ENCODE measurements at regions not wholly inside any gene's neighbourhood (a gene's known extent, or its start where the extent isn't known, plus 50 kb on each side); places are given as distances from the start of the nearest gene placed in this dataset.

GRCh38 chr13:22427783-22428182, 753.0 kb upstream of the SGCG start:
- 66 to 93% methylated on average over 2 to 6 of the region's 6 CpGs for WGBS, 2 donors (ENCODE audit: low coverage in 1 of 2)
- Histone ChIP-seq H3K4me3 (no peak overlapping the region), H3K27me3 (no peaks in the 10 kb centered on the region), H3K36me3 (no peaks in the 10 kb centered on the region), H3K27ac (no peak overlapping the region), H3K4me1 (no peaks in the 10 kb centered on the region), H3K9me3 (no peaks in the 10 kb centered on the region)
- no peak for ATAC-seq
- TF ChIP-seq EP300 (IDR thresholded peaks at IDR 0.05) (no peak), POLR2AphosphoS5 (IDR thresholded peaks at IDR 0.05) (no peak), POLR2A (IDR thresholded peaks at IDR 0.05) (no peak), CTCF (IDR thresholded peaks at IDR 0.05) (no peak)

- no peak for ATAC-seq
- Histone ChIP-seq H3K27ac (no peak overlapping the region), H3K27me3 (no peaks in the 10 kb centered on the region), H3K4me1 (no peaks in the 10 kb centered on the region), H3K36me3 (no peaks in the 10 kb centered on the region), H3K9me3 (no peaks in the 10 kb centered on the region), H3K4me3 (no peak overlapping the region)
- TF ChIP-seq POLR2AphosphoS5 (IDR thresholded peaks at IDR 0.05) (no peak), EP300 (IDR thresholded peaks at IDR 0.05) (no peak), POLR2A (IDR thresholded peaks at IDR 0.05) (no peak), CTCF (IDR thresholded peaks at IDR 0.05) (no peak)
- 44 to 67% methylated on average over 6 to 10 of the region's 10 CpGs for WGBS, 2 donors (ENCODE audit: low coverage in 1 of 2)
Measured at GRCh38 chr13:22428188-22428828, 752.5 kb upstream of the SGCG start.

GRCh38 chr13:22432690-22433089, 748.1 kb upstream of the SGCG start:
- ATAC-seq = no peak
- no peak overlapping the region for H3K27ac ChIP-seq
- H3K4me1 ChIP-seq = no peaks in the 10 kb centered on the region
- TF ChIP-seq EP300 (IDR thresholded peaks at IDR 0.05) (no peak), POLR2AphosphoS5 (IDR thresholded peaks at IDR 0.05) (no peak), POLR2A (IDR thresholded peaks at IDR 0.05) (no peak), CTCF (IDR thresholded peaks at IDR 0.05) (no peak)
- H3K27me3 ChIP-seq = no peaks in the 10 kb centered on the region
- H3K4me3 ChIP-seq = no peak overlapping the region
- no peaks in the 10 kb centered on the region for H3K36me3 ChIP-seq
- no peaks in the 10 kb centered on the region for H3K9me3 ChIP-seq

- WGBS, 2 donors (ENCODE audit: low coverage in 1 of 2) = 41 to 55% methylated on average over 7 of the region's 7 CpGs
- Histone ChIP-seq H3K9me3 (no peaks in the 10 kb centered on the region), H3K27me3 (no peaks in the 10 kb centered on the region), H3K4me1 (no peaks in the 10 kb centered on the region), H3K27ac (no peak overlapping the region), H3K36me3 (no peaks in the 10 kb centered on the region), H3K4me3 (no peak overlapping the region)
- no peak for ATAC-seq
- TF ChIP-seq EP300 (IDR thresholded peaks at IDR 0.05) (no peak), POLR2A (IDR thresholded peaks at IDR 0.05) (no peak), POLR2AphosphoS5 (IDR thresholded peaks at IDR 0.05) (no peak), CTCF (IDR thresholded peaks at IDR 0.05) (no peak)
Measured at GRCh38 chr13:22447132-22447886, 733.5 kb upstream of the SGCG start.

GRCh38 chr13:22449251-22449650, 731.5 kb upstream of the SGCG start:
- TF ChIP-seq POLR2A (IDR thresholded peaks at IDR 0.05) (no peak), CTCF (IDR thresholded peaks at IDR 0.05) (no peak), POLR2AphosphoS5 (IDR thresholded peaks at IDR 0.05) (no peak), EP300 (IDR thresholded peaks at IDR 0.05) (no peak)
- H3K27ac ChIP-seq = no peak overlapping the region
- H3K4me1 ChIP-seq = no peaks in the 10 kb centered on the region
- no peaks in the 10 kb centered on the region for H3K36me3 ChIP-seq
- 79 to 87% methylated on average over 5 of the region's 5 CpGs for WGBS, 2 donors (ENCODE audit: low coverage in 1 of 2)
- H3K9me3 ChIP-seq = no peaks in the 10 kb centered on the region
- no peak overlapping the region for H3K4me3 ChIP-seq
- H3K27me3 ChIP-seq = no peaks in the 10 kb centered on the region
- ATAC-seq = no peak

All from gastroesophageal sphincter (tissue), 4 donors.